ENCODE measurements at regions not wholly inside any gene's neighbourhood (a gene's known extent, or its start where the extent isn't known, plus 50 kb on each side); places are given as distances from the start of the nearest gene placed in this dataset.
"Not testable (repeated sequence)": the region's sequence is repeated elsewhere in the genome, so short reads cannot be mapped to it uniquely, and the experiment has no call there.

- no peaks in the 10 kb centered on the region for H3K9me3 ChIP-seq (ENCODE audit: control insufficient read depth, low read length)
- H3K27ac ChIP-seq (ENCODE audit: low read depth, low read length, severe bottlenecking) = no peak overlapping the region
- 89% methylated on average over 5 to 6 of the region's 6 CpGs for WGBS, 2 experiments (ENCODE audit: insufficient coverage in 2 of 2)
- peaks cover 4% of the 10 kb centered on the region for H3K4me1 ChIP-seq (ENCODE audit: control insufficient read depth, insufficient read depth, low read length, poor library complexity, severe bottlenecking)
- H3K36me3 ChIP-seq (ENCODE audit: control insufficient read depth, insufficient read depth, low read length) = no peaks in the 10 kb centered on the region
- H3K4me3 ChIP-seq (ENCODE audit: extremely low read depth, insufficient read depth, low read length, poor library complexity, severe bottlenecking) = no peak overlapping the region
Observed at GRCh38 chr19:14328406-14328805, 52.8 kb upstream of the ADGRE5 start.

DNA sequence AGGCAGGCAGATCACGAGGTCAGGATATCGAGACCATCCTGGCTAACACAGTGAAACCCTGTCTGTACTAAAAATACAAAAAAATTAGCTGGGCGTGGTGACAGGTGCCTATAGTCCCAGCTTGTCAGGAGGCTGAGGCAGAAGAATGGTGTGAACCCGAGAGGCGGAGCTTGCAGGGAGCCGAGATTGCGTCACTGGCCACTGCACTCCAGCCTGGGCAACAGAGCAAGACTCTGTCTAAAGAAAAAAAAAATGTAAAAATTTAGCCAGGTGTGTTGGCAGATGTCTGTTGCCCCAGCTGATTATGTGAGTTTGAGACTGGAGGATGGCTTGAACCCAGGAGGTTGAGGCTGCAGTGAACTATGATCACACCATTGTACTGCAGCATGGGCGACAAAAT is 54.2 kb upstream of the ADGRE5 start:
- not testable (repeated sequence) for H3K4me3 ChIP-seq (ENCODE audit: extremely low read depth, insufficient read depth, low read length, poor library complexity, severe bottlenecking); H3K9me3 ChIP-seq (ENCODE audit: control insufficient read depth, low read length); H3K36me3 ChIP-seq (ENCODE audit: control insufficient read depth, insufficient read depth, low read length); H3K27ac ChIP-seq (ENCODE audit: low read depth, low read length, severe bottlenecking); H3K4me1 ChIP-seq (ENCODE audit: control insufficient read depth, insufficient read depth, low read length, poor library complexity, severe bottlenecking)
- 90 to 96% methylated on average over 5 to 7 of the region's 8 CpGs for WGBS, 2 experiments (ENCODE audit: insufficient coverage in 2 of 2)

GRCh38 chr19:14325863-14326262 is 55.4 kb upstream of the ADGRE5 start:
- H3K4me1 ChIP-seq (ENCODE audit: control insufficient read depth, insufficient read depth, low read length, poor library complexity, severe bottlenecking) = peaks cover 4% of the 10 kb centered on the region
- WGBS, 2 experiments (ENCODE audit: insufficient coverage in 2 of 2) = no CpG with 5 or more reads among the region's 1 CpG
- no peaks in the 10 kb centered on the region for H3K9me3 ChIP-seq (ENCODE audit: control insufficient read depth, low read length)
- H3K4me3 ChIP-seq (ENCODE audit: extremely low read depth, insufficient read depth, low read length, poor library complexity, severe bottlenecking) = no peak overlapping the region
- no peaks in the 10 kb centered on the region for H3K36me3 ChIP-seq (ENCODE audit: control insufficient read depth, insufficient read depth, low read length)
- H3K27ac ChIP-seq (ENCODE audit: low read depth, low read length, severe bottlenecking) = no peak overlapping the region

GRCh38 chr19:14325134-14325533 is 56.1 kb upstream of the ADGRE5 start:
- H3K4me1 ChIP-seq (ENCODE audit: control insufficient read depth, insufficient read depth, low read length, poor library complexity, severe bottlenecking) = peaks cover 4% of the 10 kb centered on the region
- no peak overlapping the region for H3K27ac ChIP-seq (ENCODE audit: low read depth, low read length, severe bottlenecking)
- no peak overlapping the region for H3K4me3 ChIP-seq (ENCODE audit: extremely low read depth, insufficient read depth, low read length, poor library complexity, severe bottlenecking)
- WGBS, 2 experiments (ENCODE audit: insufficient coverage in 2 of 2) = 86 to 100% methylated on average over 1 to 2 of the region's 3 CpGs
- H3K9me3 ChIP-seq (ENCODE audit: control insufficient read depth, low read length) = peaks cover 6% of the 10 kb centered on the region
- no peaks in the 10 kb centered on the region for H3K36me3 ChIP-seq (ENCODE audit: control insufficient read depth, insufficient read depth, low read length)

- Histone ChIP-seq H3K4me3 (ENCODE audit: extremely low read depth, insufficient read depth, low read length, poor library complexity, severe bottlenecking) (no peak overlapping the region), H3K27ac (ENCODE audit: low read depth, low read length, severe bottlenecking) (no peak overlapping the region), H3K4me1 (ENCODE audit: control insufficient read depth, insufficient read depth, low read length, poor library complexity, severe bottlenecking) (peaks cover 4% of the 10 kb centered on the region), H3K9me3 (ENCODE audit: control insufficient read depth, low read length) (peaks cover 8% of the 10 kb centered on the region), H3K36me3 (ENCODE audit: control insufficient read depth, insufficient read depth, low read length) (no peaks in the 10 kb centered on the region)
- WGBS, 2 experiments (ENCODE audit: insufficient coverage in 2 of 2) = 87% methylated on average over 5 to 6 of the region's 7 CpGs
Observed at GRCh38 chr19:14322889-14323463, 58.3 kb upstream of the ADGRE5 start.

DNA sequence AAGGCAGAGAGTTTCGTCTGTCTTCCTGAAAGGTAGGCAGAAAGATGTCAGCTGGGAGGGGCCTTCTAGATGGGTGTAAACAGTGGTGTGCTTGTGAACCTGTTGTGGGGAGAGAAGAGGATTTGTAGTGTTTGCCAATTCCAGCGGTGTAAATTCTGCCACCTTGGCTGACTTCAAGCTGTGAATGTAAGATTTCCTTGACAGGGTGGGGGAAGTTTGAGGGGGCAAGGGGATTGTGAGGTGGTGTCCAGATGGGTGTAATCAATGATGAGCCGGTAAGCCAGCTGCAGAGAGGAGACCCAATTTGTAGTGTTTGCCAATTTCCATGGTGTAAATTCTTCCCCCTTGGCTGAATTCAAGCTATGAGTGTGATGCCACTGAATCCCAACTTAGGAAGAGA is 61.0 kb upstream of the ADGRE5 start:
- Histone ChIP-seq H3K36me3 (ENCODE audit: control insufficient read depth, insufficient read depth, low read length) (no peaks in the 10 kb centered on the region), H3K4me3 (ENCODE audit: extremely low read depth, insufficient read depth, low read length, poor library complexity, severe bottlenecking) (no peak overlapping the region), H3K9me3 (ENCODE audit: control insufficient read depth, low read length) (peaks cover 8% of the 10 kb centered on the region), H3K27ac (ENCODE audit: low read depth, low read length, severe bottlenecking) (no peak overlapping the region), H3K4me1 (ENCODE audit: control insufficient read depth, insufficient read depth, low read length, poor library complexity, severe bottlenecking) (no peaks in the 10 kb centered on the region)
- 91 to 100% methylated on average over 2 to 3 of the region's 3 CpGs for WGBS, 2 experiments (ENCODE audit: insufficient coverage in 2 of 2)

DNA sequence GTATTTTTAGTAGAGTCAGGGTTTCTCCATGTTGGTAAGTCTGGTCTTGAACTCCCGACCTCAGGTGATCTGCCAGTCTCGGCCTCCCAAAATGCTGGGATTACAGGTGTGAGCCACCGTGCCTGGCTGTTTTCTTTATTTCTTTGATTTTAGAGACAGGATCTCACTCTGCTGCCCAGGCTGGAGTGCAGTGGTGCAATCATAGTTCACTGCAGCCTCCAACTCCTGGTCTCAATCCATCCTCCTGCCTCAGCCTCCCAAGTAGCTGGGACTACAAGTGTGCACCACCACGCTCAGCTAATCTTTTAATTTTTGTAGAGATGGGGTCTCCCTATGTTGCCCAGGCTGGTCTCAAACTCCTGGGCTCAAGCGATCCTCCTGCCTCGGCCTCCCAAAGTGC is 61.5 kb upstream of the ADGRE5 start:
- not testable (repeated sequence) for H3K4me1 ChIP-seq (ENCODE audit: control insufficient read depth, insufficient read depth, low read length, poor library complexity, severe bottlenecking); H3K9me3 ChIP-seq (ENCODE audit: control insufficient read depth, low read length); H3K27ac ChIP-seq (ENCODE audit: low read depth, low read length, severe bottlenecking); H3K36me3 ChIP-seq (ENCODE audit: control insufficient read depth, insufficient read depth, low read length); H3K4me3 ChIP-seq (ENCODE audit: extremely low read depth, insufficient read depth, low read length, poor library complexity, severe bottlenecking)
- WGBS, 2 experiments (ENCODE audit: insufficient coverage in 2 of 2) = 86 to 96% methylated on average over 5 to 6 of the region's 6 CpGs

GRCh38 chr19:14318873-14319272 is 62.4 kb upstream of the ADGRE5 start:
- H3K4me1 ChIP-seq (ENCODE audit: control insufficient read depth, insufficient read depth, low read length, poor library complexity, severe bottlenecking) = no peaks in the 10 kb centered on the region
- H3K36me3 ChIP-seq (ENCODE audit: control insufficient read depth, insufficient read depth, low read length) = no peaks in the 10 kb centered on the region
- H3K27ac ChIP-seq (ENCODE audit: low read depth, low read length, severe bottlenecking) = no peak overlapping the region
- H3K9me3 ChIP-seq (ENCODE audit: control insufficient read depth, low read length) = peaks cover 8% of the 10 kb centered on the region
- 50 to 51% methylated on average over 12 of the region's 12 CpGs for WGBS, 2 experiments (ENCODE audit: insufficient coverage in 2 of 2)
- no peak overlapping the region for H3K4me3 ChIP-seq (ENCODE audit: extremely low read depth, insufficient read depth, low read length, poor library complexity, severe bottlenecking)

DNA sequence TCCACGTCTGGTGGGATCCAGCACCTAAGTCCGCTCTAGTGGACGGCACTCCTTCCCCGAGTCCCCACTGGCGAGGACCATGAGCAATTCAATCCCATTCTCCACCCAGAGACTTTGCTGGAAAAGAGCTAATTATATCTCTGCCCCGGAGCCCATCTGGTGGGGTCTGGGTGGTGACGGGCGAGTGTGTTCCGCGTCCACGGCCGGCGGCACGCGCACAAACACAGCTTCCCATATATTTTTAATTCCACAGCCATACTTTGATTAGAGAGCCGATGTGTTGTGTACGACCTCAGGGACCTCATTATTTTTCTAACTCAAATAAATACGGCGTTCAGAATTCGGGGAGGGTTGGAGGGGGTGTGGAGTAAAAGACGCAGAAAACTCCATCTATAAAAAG is 64.1 kb upstream of the ADGRE5 start:
- Histone ChIP-seq H3K36me3 (ENCODE audit: control insufficient read depth, insufficient read depth, low read length) (no peaks in the 10 kb centered on the region), H3K4me1 (ENCODE audit: control insufficient read depth, insufficient read depth, low read length, poor library complexity, severe bottlenecking) (no peaks in the 10 kb centered on the region), H3K27ac (ENCODE audit: low read depth, low read length, severe bottlenecking) (no peak overlapping the region), H3K9me3 (ENCODE audit: control insufficient read depth, low read length) (peaks cover 8% of the 10 kb centered on the region), H3K4me3 (ENCODE audit: extremely low read depth, insufficient read depth, low read length, poor library complexity, severe bottlenecking) (no peak overlapping the region)
- 92 to 98% methylated on average over 11 to 15 of the region's 21 CpGs for WGBS, 2 experiments (ENCODE audit: insufficient coverage in 2 of 2)

DNA sequence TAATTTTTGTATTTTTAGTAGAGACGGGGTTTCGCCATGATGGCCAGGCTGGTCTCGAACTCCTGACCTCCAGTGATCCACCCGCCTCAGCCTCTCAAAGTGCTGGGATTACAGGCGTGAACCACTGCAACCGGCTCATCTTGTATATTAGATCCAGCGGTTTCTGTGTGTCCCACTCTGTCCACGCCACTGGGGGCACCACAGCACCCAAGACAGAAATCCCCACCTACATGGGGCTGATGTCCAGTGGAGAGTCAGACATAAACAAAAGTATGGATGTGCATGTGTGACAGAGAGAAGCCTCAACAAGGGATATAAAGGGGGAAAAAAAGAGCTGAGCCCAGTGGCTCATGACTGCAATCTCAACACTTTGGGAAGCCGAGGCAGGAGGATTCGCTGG is 65.8 kb upstream of the ADGRE5 start:
- H3K4me1 ChIP-seq (ENCODE audit: control insufficient read depth, insufficient read depth, low read length, poor library complexity, severe bottlenecking) = no peaks in the 10 kb centered on the region
- no peak overlapping the region for H3K4me3 ChIP-seq (ENCODE audit: extremely low read depth, insufficient read depth, low read length, poor library complexity, severe bottlenecking)
- WGBS, 2 experiments (ENCODE audit: insufficient coverage in 2 of 2) = 97 to 100% methylated on average over 3 to 6 of the region's 10 CpGs
- H3K9me3 ChIP-seq (ENCODE audit: control insufficient read depth, low read length) = peaks cover 5% of the 10 kb centered on the region
- no peak overlapping the region for H3K27ac ChIP-seq (ENCODE audit: low read depth, low read length, severe bottlenecking)
- no peaks in the 10 kb centered on the region for H3K36me3 ChIP-seq (ENCODE audit: control insufficient read depth, insufficient read depth, low read length)

- no peaks in the 10 kb centered on the region for H3K36me3 ChIP-seq (ENCODE audit: control insufficient read depth, insufficient read depth, low read length)
- no peak overlapping the region for H3K27ac ChIP-seq (ENCODE audit: low read depth, low read length, severe bottlenecking)
- peaks cover 3% of the 10 kb centered on the region for H3K9me3 ChIP-seq (ENCODE audit: control insufficient read depth, low read length)
- H3K4me1 ChIP-seq (ENCODE audit: control insufficient read depth, insufficient read depth, low read length, poor library complexity, severe bottlenecking) = no peaks in the 10 kb centered on the region
- WGBS, 2 experiments (ENCODE audit: insufficient coverage in 2 of 2) = 60 to 93% methylated on average over 1 to 4 of the region's 5 CpGs
- no peak overlapping the region for H3K4me3 ChIP-seq (ENCODE audit: extremely low read depth, insufficient read depth, low read length, poor library complexity, severe bottlenecking)
Observed at GRCh38 chr19:14310055-14310454, 71.2 kb upstream of the ADGRE5 start.
